Adrenal gland (tissue), 9 donors: ENCODE measurements at regions not wholly inside any gene's neighbourhood (a gene's known extent, or its start where the extent isn't known, plus 50 kb on each side); places are given as distances from the start of the nearest gene placed in this dataset.

Experiments
- DNase-seq, 7 donors: peaks; one replicate each; pipeline ENCODE4 v3.0.0-alpha.2; 2019 to 2020
- H3K27ac ChIP-seq, 5 donors: fragments of 200-600 bp; sonication (generic) in 4 of 5; 1 replicate in 3 of 5; 2 replicates in 2 of 5; pipeline versions ENCODE4 v1.5.1 to v1.8.0; 2016 to 2020; ENCODE audit warnings: mild to moderate bottlenecking in 1 of 5
- H3K27me3 ChIP-seq: fragments of 200-600 bp; 2 replicates; pipeline ENCODE4 v1.8.0; 2021
- H3K36me3 ChIP-seq, 2 donors: fragments of 200-600 bp; replicated peaks in 1 of 2; 1 replicate in 1 of 2; 2 replicates in 1 of 2; pipeline versions ENCODE4 v1.5.1 to v1.8.0; 2018 to 2022
- H3K4me1 ChIP-seq, 2 donors: fragments of 200-600 bp; replicated peaks in 1 of 2; 1 replicate in 1 of 2; 2 replicates in 1 of 2; pipeline versions ENCODE4 v1.5.1 to v1.8.0; 2018 to 2021
- H3K4me3 ChIP-seq, 4 donors: fragments of 200-600 bp; sonication (generic) in 3 of 4; one replicate each; pipeline ENCODE4 v1.5.1; 2016 to 2018
- H3K9me3 ChIP-seq, 3 donors: fragments of 200-600 bp; sonication (generic) in 1 of 3; replicated peaks in 1 of 3; 1 replicate in 2 of 3; 2 replicates in 1 of 3; pipeline versions ENCODE4 v1.5.1 to v1.8.0; 2016 to 2021
- POLR2A ChIP-seq, 2 donors: fragments of 450-650 bp; IDR thresholded peaks; one replicate each; pipeline ENCODE4 v1.6.1; 2017; ENCODE audit warnings: antibody characterized with exemption in 2 of 2, mild to moderate bottlenecking in 2 of 2, moderate library complexity in 1 of 2
- WGBS, 4 donors: extraction: QIAGEN DNeasy Blood & Tissue Kit in 2 of 4; methylation state at CpG; one replicate each; pipeline versions ENCODE4 v1.1.5 to v1.1.7; 2013 to 2017; 5-methylcytosine and 5-hydroxymethylcytosine counted together
- intact Hi-C, 2 donors: fragments of 100-400 bp; cut with DNase I; formaldehyde crosslinking; loops; one replicate each; pipeline versions ENCODE4 v1.14.1 to v1.15.0; 2022 to 2023
- TF ChIP-seq, protein P1 (sequence below), 6 experiments: fragments of 450-650 bp in 4 of 6; fragments of 200-600 bp in 2 of 6; sonication (generic) in 1 of 6; IDR thresholded peaks; 1 replicate in 5 of 6; 2 replicates in 1 of 6; pipeline versions ENCODE4 v1.5.1 to v1.8.0; 2016 to 2021; ENCODE audit warnings: antibody characterized with exemption in 6 of 6, mild to moderate bottlenecking in 2 of 6, moderate library complexity in 1 of 6
- donor health status: healthy with polysubstance abuse.
- donor health status: Bipolar disorder and iron deficiency.
- donor health status: DM: yes; HTN: yes; CAD: no.
- donor health status: DM: no; HTN: no; CAD: no.
- donor health status: DM: no; HTN: no; CAD: no.

DNA sequence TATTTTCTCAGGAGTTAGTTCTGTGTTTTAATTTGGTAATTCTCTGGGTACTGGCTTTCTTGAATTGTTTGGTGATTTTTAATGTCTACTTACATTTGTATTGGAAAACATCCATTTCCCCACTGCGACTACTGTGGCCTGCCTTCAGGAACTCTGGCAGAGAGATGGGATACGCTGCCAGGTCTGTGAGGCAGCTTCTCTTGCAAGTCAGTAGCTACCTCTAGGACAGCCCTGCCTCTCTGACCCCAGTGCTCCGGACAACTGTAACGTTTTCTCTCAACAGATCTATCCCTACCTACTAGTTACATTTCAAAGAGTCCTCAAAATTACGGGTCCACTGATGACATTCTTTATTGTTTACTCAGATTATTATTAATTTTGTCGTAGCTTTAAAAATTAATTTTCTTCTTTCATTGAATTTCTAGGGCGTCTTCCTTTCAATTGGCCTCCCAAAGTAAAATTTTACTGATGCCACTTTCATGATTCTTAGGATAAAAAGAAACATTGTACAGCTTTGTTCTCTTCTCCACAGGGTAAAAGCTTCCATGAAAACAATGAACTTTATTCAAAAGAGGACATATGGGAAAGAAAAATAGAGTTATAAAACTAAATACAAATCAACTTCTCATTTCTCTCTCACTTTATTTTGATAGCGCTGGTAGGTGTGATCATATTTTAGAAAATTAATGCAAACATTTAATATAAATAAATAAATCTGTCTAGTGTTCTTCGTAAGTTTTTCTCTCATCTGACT, 123.2 kb upstream of the GOLGA8J start:
- TF ChIP-seq, protein P1, sequence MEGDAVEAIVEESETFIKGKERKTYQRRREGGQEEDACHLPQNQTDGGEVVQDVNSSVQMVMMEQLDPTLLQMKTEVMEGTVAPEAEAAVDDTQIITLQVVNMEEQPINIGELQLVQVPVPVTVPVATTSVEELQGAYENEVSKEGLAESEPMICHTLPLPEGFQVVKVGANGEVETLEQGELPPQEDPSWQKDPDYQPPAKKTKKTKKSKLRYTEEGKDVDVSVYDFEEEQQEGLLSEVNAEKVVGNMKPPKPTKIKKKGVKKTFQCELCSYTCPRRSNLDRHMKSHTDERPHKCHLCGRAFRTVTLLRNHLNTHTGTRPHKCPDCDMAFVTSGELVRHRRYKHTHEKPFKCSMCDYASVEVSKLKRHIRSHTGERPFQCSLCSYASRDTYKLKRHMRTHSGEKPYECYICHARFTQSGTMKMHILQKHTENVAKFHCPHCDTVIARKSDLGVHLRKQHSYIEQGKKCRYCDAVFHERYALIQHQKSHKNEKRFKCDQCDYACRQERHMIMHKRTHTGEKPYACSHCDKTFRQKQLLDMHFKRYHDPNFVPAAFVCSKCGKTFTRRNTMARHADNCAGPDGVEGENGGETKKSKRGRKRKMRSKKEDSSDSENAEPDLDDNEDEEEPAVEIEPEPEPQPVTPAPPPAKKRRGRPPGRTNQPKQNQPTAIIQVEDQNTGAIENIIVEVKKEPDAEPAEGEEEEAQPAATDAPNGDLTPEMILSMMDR (IDR thresholded peaks at IDR 0.05), result no peak
- no peak for TF ChIP-seq POLR2A (IDR thresholded peaks at IDR 0.05)
- no peaks in the 10 kb centered on the region for H3K36me3 ChIP-seq
- no peaks in the 10 kb centered on the region for H3K9me3 ChIP-seq
- H3K27ac ChIP-seq, result no peak overlapping the region
- WGBS, 4 donors, result 74 to 82% (median 80%) methylated on average over 9 of the region's 9 CpGs
- no peaks in the 10 kb centered on the region for H3K27me3 ChIP-seq
- intact Hi-C loops, result no loop called here
- no peak for DNase-seq
- no peak overlapping the region for H3K4me3 ChIP-seq
- no peaks in the 10 kb centered on the region for H3K4me1 ChIP-seq

- no peak overlapping the region for H3K4me3 ChIP-seq
- H3K9me3 ChIP-seq, result no peaks in the 10 kb centered on the region
- TF ChIP-seq POLR2A (IDR thresholded peaks at IDR 0.05), result no peak
- TF ChIP-seq, protein P1 (IDR thresholded peaks at IDR 0.05), result no peak
- H3K27ac ChIP-seq, result no peak overlapping the region
- WGBS, 4 donors, result 85 to 89% (median 87%) methylated on average over 1 of the region's 1 CpG
- H3K27me3 ChIP-seq, result no peaks in the 10 kb centered on the region
- H3K4me1 ChIP-seq, result no peaks in the 10 kb centered on the region
- intact Hi-C loops, result no loop called here
- no peak for DNase-seq
- H3K36me3 ChIP-seq, result no peaks in the 10 kb centered on the region
Measured at GRCh38 chr15:29952225-29952624, 130.0 kb upstream of the TJP1 start.

GRCh38 chr15:29945943-29946596, 123.8 kb upstream of the TJP1 start:
- H3K4me1 ChIP-seq, result no peaks in the 10 kb centered on the region
- TF ChIP-seq, protein P1 (IDR thresholded peaks at IDR 0.05), result no peak
- no peak for TF ChIP-seq POLR2A (IDR thresholded peaks at IDR 0.05)
- no peak overlapping the region for H3K4me3 ChIP-seq
- intact Hi-C loops, result no loop called here
- H3K36me3 ChIP-seq, result no peaks in the 10 kb centered on the region
- DNase-seq, result no peak
- no peak overlapping the region for H3K27ac ChIP-seq
- no peaks in the 10 kb centered on the region for H3K27me3 ChIP-seq
- 73 to 83% (median 80%) methylated on average over 9 of the region's 9 CpGs for WGBS, 4 donors
- H3K9me3 ChIP-seq, result no peaks in the 10 kb centered on the region

DNA sequence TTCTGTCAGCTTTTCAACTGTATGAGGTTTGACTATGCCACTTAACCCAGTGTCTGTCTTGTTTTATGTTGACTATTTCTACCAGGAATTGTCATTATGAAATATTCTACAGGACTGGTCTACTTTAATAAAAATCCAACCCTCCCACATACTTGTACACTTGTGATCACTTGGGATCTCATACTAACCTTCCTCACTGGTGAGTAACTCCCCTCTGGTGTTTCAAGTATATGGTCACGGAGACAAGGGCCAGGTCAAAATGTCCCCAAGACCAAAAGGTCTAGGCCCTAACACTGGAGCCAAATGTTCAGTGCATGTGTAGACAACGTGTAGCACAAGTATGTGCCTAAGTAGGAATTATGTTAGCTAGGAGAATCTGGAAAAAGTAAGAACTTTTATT, 122.7 kb upstream of the TJP1 start:
- Histone ChIP-seq H3K27ac (no peak overlapping the region), H3K4me1 (no peaks in the 10 kb centered on the region), H3K27me3 (no peaks in the 10 kb centered on the region), H3K36me3 (no peaks in the 10 kb centered on the region), H3K4me3 (no peak overlapping the region), H3K9me3 (no peaks in the 10 kb centered on the region)
- intact Hi-C loops, result no loop called here
- TF ChIP-seq, protein P1 (IDR thresholded peaks at IDR 0.05), result no peak
- no peak for TF ChIP-seq POLR2A (IDR thresholded peaks at IDR 0.05)
- 70 to 92% (median 83%) methylated on average over 2 of the region's 2 CpGs for WGBS, 4 donors
- no peak for DNase-seq
